COR-L47 (cell line): ENCODE measurements at regions not wholly inside any gene's neighbourhood (a gene's known extent, or its start where the extent isn't known, plus 50 kb on each side); places are given as distances from the start of the nearest gene placed in this dataset.

ENCODE experiments used
- DNase-seq: peaks from one replicate; lab custom pipeline; 2025; lab: John Stamatoyannopoulos, UW

DNA sequence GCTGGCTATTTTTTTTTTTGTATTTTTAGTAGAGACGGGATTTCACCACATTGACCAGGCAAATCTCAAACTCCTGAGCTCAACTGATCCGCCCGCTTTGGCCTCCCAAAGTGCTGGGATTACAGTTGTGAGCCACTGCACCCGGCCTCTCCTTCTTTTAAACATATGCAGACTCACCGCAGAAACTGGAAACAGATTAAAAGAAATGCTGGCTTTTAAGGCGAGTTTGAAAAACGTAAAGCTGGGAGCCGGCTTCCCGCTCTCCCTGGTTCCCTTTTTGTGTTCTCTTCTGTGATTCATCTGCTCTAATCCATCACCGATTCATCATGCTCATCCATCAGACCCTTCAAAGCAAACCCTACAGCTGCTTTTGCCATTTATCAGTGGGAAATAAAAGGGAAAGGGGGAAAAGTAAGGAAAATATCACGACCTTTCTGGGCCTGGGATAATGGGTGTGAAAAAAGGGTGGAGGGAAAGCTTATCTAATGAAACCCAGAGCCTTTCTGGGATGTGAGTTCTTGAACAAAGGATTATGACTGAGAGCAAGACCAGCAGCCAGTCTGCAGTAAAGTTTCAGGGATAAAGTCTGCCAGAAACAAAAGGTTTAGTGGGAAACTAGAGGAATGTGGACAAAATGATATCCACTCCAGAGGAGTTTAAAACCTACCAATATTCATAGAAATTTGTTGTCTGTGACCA, 92.3 kb upstream of the LRIG1 start:
- DNase-seq: no peak

DNA sequence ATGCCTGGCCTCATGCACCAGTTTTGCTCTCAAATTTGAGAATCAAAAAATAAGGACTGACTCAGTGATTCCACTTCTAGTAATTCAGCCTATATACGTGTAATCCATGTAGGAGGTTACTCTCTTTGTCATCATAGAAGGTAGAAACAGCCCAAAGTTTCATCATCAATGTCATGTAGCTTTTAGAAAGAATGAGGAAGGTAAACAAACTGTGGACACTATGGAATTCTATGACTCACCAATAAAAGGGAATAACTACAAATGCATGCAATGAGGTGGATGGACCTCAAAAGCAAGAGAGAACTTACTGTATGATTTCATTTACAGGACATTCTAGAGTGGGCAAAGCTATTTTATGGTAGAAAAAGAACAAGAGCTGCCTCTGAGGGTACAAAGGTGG, 93.2 kb upstream of the LRIG1 start:
- DNase-seq: no peak

DNA sequence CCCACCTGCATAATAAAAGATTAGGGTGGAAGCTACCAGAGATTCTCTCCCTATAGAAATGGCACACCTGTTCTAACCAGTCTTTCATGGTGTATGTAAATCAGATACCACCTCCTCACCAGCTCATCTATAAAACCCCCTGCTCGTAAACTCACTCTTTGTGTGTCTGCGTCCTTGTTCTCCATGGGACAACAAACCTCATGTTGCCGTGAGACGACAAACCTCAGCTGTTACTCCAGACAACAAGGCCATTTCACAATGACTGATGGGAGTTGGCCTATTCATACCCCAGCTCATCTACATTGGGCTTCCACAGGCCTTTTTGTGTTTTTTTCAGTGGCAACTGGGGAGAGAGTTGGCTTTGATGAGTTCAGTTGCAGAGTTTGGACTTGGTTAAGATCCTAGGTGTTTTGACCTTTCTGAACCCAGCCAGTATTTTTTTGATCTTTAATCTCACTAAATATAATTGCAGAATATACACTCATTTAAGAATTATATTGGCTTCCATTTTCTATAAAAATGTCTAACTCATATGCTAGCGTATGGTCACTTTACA, 96.6 kb upstream of the LRIG1 start:
- DNase-seq: no peak

DNA sequence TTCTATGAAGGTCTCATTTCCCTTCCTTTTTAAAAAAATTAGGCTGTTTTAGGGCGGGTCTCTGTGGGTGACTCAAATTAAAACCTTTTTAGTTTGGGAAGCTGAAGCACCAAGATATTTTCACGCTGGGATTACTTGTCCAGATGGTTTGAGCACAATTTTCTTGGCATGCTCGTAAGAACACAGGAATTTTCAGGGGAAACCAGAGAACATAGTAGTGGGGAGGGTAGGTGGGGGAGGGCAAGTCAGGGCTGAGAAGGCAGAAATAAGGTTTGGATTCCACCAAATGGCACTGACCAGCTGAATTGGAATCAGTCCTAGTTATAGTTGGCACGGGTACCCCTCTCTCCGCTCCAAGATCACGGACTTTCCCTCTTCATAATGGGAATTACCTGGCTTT, 97.3 kb upstream of the LRIG1 start:
- DNase-seq: no peak

DNA sequence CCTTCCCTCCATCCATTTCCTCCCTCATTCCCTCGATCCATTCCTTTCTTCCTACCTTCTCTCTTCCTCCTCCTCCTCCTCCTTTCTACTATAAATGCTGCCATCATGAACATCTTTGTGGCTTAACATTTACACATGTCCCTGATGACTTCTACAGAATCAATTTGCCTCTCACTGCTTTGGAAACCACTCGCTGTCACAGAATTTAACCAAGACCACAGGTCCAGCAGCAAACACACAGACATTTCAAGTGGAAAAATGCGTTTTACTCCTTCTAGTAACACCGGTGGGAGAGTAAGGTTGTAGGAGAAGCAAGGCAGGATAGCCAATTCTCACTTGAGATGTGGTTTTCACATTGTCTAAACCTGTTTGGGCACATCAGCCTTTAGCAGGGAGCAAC, 101.4 kb upstream of the LRIG1 start:
- DNase-seq: no peak

DNA sequence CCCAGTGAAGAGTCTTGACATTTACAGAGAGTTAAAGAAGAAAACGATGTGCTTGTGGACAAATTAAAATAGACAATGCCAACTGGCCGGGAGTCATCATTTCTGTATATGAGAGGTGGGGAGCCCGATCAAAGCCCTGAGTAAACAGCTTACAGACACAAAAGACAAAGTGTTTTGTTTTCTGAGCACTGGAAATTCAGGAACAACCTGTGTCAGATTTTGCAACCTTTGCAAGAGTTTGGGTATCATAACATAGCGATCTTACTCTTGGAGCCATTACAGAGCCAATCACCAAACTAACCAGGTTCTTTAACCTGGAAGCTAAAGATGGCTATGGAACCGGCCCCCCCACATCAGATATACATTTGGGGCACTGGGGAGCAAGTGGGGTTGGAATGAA, 101.9 kb upstream of the LRIG1 start:
- no peak for DNase-seq

DNA sequence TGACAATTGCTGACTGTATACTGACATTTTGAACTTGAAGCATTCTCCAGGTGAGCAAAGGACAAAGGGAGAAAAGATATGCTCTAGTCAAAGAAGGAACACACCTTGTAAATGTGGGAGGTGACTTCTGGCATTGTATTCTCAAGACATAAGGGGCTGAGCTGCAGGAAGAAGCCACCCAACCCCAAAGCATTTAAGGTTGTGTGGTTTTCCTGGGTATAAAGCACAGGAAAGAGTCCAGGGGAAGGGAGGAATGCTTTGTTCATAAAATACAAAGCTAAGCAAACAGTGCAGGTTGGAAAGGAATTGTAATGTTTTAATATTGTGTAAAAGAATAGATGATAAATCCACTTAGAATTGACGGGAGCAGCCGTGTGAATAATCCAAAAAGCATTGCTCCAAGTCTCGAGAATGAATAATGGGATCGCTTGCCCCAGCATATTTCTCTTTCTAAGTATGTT, 102.4 kb upstream of the LRIG1 start:
- DNase-seq: no peak

DNA sequence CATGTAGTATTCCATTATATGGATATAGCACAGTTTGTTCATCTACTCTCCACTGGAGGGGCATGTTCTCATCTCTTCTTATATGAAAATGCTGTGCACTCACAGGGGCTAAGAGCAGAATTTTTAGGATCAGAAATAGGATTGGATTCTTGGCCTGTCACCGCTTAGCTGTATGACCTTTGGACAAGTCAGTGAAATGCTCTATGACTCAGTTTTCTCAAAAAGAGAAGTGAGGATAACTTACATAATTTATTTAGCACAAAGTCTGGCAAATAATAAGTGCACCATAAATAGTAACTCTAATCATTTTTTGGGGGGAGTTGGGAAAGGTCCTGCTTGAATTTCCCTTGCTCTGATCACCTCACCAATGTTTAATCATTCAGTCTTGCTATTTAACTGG, 103.7 kb upstream of the LRIG1 start:
- no peak for DNase-seq

DNA sequence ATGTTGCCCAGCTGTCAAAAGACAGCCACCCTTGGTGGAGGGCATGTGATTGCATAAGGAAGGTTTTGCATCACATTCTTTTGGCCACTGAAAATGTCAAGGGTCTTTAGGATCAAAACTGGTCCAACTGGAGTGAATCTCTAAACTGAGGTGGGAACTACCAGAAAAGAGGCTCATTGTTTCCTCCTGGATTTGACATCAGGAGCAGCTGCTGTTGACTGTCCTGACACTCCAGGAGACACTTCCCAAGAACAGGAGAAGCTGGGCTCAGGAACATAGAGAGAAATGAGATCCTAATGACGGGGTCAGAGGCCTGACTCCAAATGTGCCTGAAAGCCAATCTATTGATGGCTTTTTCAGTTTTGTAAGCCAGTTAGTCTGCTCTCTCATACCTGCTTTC, 105.3 kb upstream of the LRIG1 start:
- DNase-seq: no peak

DNA sequence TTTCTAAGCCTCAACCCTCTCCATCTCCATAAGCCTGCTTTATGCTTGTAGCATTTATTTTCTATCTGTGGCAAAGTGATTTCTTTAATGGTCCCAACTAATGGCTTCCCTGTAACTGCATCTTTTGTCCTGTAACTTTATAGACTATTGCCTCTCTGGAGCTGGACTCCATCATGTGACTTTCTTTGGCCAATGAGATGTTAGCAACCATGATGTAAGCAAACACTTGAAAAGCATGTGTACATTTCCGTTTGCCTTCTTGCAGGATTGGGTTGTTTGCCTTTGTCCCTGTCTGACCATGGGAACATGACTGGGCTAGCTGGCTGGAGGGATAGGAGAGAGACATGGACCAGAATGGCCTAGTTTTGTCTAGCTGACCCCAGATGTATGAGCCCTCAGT, 106.0 kb upstream of the LRIG1 start:
- no peak for DNase-seq

DNA sequence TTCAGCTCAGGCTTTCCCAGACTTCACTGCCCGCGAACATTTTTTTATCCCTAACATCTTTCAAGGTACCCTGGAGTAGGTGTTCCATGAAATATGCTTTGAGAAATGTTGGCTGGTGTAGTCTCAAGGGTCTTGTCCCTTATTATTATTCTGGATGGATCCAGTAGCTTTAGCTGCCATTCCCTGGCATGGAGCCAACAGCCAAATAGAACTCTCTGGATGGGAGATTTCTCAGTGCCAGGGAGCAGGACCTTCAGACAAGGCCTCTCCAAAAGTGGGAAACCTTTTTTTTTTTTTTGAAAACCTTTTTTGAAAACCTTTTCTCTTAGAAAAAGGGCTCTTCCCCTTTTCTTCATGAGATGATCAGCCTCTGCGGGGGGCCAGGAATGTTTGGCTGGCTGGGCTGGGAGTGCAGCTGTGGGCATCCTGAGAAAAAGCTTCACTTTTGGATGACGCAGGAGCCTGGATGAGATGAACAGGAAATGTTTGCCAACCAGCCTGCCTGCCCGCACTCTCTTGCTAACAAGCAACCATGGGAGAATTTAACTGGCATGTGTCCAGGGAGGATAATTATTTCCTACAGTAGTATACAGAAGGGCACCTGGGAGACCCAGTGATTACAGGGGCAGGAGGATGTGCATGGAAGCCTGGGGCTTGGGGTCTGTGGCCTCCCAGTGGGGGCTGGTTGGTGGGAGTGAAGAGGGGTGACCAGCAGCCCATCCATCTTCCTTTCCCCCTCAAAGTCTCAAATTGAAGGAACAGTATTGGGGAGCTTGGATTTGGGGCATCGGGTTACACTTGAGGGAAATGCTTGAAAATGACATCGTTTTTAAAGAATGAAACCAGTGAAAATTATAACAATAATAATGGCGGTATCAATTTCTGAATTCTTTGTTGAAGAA, 109.1 kb upstream of the LRIG1 start:
- peak; percentile 86 for DNase-seq

DNA sequence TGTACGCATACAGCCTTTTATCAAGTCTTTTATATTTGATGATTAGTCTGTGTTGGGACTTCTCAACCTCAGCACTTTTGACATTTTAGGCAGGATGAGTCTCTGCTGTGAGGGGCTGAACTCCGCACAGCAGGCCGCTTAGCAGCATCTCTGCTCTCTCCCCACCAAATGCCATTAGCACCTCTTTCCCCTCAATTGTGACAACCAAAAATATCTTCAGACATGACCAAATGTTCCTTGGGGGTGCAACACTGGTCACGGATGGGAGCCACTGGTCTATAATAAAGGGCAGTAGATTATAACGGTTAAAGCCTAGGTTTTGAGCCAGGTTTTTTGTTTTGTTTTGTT, 109.7 kb upstream of the LRIG1 start:
- DNase-seq: no peak

DNA sequence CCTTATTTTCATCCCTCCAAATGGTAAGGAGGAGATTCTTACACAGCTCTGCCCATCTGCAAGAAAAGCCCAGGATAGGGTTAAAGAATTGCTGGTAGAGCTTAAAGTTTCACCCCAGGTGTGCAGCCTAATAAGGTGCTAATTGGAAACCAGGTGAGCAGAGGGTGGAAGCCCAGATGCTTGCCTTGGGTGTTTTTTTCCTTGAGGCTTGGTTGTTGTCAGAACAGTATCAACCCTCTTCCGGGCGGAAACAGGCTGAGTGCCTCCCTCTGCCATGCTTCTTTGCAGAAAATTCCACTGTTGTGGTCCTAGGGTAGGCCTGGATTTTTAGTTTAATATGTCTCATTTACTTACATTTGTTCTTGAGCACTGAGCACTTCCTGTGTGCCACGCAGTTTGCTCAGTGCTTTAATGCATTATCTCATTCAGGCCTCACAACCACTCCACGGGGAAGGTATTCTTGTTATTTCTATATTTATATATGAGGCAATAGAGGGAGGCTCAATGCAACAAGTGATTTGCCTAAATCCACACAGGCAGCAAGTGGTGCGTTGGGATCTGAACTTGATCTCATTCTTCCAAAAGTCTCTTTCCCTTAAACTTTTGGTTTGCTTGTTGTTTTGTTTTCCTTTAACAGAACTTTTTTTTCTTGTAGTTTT, 115.0 kb upstream of the LRIG1 start:
- DNase-seq: no peak

DNA sequence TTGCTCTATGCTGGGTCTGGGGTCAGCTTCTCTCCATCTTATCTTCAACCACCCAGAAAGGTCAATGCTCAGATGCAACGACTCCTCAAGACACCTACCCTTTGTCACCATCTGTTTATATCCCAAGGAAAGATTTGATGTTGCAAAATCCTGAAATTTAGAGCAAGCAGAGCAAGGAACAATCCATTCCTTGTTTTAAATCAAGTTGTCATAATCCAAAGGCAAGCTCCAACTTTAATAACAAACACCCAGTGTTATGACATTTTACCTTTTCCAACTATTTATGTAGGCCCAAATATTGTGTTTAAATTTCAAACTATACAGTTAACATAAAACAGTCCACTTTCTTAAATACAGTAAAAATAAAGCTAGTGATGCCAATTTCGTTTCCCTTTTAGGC, 116.5 kb upstream of the LRIG1 start:
- no peak for DNase-seq

DNA sequence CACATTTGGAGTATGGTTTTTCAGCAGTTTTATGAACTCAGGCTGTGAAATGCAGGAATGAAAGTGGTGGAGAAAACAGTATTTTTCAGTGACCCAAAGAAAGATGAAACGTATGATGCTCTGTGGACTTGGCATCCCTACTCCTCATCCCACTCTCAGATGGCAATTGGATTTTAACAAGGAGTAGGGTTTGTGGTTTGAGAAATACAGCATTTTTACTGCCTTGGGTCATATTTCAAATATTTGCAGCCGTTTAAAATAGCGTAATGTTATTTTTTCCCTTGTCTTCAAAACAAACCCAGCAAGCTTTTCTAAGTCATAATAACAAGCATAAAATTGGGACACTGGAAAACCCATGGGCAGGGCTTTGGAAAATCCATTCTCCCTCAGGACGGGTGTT, 117.2 kb upstream of the LRIG1 start:
- no peak for DNase-seq

DNA sequence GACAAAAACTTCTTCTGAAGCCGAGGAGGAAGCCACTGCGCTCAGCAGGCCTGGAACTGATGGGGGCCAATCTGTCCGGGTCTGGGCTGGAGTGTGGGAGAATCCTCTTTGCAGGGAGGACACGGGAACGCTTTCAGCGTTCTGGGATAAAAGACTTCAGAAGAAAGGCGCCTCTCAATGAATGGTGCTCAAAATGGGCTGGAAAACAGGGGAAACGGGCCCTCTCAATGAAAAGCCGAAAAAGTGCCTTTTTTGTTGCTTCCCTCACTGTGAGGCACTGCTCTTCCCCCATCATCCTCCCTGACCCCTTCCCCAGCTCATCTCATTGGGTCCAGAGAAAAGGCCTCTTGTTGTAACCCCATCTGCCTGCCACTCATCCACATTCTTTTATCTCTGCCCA, 119.5 kb upstream of the LRIG1 start:
- no peak for DNase-seq

DNA sequence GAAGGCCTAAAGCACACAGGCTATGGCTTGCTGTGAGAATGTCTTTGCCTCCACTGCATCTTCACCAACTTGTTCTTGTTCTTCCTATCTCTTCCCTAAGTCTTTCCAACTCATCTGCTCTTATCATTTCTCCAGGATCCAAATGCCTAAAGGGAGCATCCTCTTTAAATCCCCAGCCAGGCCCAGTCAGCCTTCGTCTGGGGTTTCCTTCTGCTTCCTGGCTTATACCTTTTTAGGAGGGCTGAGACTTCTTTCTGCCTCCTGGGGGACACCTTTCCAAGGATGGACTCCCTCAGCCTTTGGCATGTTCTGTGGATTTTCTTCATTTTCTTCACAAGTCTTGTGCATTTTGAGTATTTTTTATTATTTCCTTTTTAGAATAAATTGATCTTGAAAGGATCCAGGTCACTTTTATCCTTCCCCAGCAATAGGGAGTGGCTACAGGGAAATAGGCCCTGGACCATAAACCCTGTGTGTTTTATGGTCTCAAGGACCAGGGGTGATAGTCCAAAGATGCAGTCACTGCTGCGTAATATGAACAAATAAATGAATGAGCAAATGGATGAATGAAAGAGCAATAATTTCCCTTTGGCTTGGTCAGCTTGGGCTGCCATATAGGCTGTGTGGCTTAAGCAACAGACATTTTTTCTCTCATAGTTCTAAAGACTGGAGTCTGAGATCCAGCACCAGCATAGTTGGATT, 122.1 kb upstream of the LRIG1 start:
- no peak for DNase-seq

DNA sequence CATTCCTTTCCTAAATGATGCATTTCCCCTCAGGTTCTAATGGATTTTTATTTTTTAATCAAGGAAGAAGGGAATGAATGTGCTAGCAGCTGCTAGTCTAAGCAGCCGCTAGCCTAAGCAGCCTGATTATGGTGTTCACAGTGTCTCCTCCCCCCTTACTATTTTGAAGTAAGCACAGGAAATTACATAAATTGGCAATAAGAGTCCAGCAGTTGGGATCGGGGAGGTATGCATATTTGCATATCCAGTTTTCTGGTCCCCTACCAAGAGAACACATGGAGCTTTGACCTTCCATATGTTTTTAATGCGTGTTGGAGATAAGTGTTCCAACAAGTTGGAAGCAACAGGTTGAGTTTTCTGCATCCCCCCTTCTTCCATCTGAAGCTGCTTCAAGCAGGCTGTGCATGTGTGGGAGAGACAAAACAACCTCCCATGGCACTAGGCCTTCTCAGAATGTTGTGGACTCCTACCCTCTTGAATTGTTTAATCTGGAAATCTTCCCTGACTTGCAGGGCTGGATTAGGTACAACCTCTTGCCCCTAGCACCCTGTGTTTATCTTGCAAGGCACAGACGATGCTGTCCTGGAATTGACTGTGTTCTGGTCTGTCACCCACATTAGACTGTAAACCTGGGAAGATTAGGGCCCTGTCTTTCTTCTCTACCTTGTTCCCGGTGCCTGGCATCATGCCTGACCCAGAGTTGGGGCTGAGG, 124.8 kb upstream of the LRIG1 start:
- DNase-seq: no peak

DNA sequence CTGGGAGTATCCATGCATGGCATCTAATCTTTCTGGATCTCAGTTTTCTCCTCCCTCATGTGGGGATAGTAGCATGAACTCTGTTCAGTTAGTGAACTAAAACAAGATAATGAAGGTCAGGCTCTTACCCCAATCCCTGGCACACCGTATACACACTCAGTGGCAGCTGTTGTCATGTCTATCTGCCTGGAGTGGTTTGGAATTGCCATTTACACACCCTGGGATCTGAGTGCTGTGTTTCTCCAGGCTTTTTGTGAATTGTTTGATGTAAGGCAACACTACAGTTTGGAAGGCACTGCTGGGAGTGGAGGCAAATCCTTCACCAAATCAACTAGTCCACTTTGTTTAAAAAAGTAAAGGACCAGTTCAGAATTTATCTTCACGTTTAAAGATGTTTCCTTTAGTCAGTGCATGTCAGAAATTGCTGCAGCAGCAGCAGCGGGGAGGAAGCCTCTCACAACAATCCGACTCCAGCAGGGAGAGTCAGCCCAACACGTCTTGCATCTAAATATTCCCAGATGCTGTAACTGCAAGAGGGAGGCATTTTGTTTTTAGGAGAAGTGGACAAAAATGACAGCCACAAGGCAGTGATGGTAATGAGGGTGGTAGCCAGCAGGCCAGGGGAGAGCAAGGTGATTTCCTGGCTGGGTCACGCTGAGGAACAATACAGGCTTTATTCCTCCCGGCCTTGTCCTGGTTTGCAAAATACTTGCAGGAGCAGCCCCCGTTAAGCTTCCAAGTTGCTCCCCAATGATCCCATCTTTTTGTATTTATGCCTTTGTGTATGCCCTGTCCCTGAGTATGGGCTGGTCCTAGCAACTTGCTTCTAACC, 128.5 kb upstream of the LRIG1 start:
- no peak for DNase-seq

DNA sequence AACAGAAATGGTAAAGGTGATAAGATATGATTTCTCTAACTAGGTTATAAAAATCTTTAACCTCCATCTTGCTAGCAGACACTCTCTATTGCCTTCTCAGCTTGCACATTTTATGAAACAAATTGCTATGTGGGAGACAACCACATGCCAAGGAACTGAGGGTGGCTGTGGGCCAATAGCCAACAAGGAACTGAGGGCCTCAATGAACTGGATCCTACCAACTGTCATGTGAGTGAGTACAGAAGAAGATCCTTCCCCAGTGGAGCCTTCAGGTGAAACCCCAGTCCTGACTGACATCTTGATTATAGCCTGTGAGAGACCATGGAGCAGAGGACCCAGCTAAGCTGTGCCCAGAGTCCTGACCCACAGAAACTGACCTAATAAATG, 129.2 kb upstream of the LRIG1 start:
- no peak for DNase-seq
